GM18499 (cell line): ENCODE measurements at regions not wholly inside any gene's neighbourhood (a gene's known extent, or its start where the extent isn't known, plus 50 kb on each side); places are given as distances from the start of the nearest gene placed in this dataset.

Source experiments
- ATAC-seq: cut with Tn5 transposase; IDR thresholded peaks from one replicate; pipeline ENCODE4 v1.9.1; 2021; ENCODE audit warnings: moderate number of reproducible peaks; ENCODE audit not compliant: insufficient read depth, unreplicated experiment

- ATAC-seq: no peak
These were observed 70.3 kb upstream of the PPP2R3A start for GRCh38 chr3:135895106-135895733.

- no peak for ATAC-seq
These were observed 69.8 kb upstream of the PPP2R3A start for GRCh38 chr3:135895734-135896121.

GRCh38 chr3:135896613-135897012, 68.9 kb upstream of the PPP2R3A start:
- ATAC-seq: no peak

- no peak for ATAC-seq
These were observed 67.8 kb upstream of the PPP2R3A start for GRCh38 chr3:135897715-135898114.

- ATAC-seq: no peak
These were observed 66.8 kb upstream of the PPP2R3A start for GRCh38 chr3:135898774-135899173.

GRCh38 chr3:135905058-135905724, 60.3 kb upstream of the PPP2R3A start:
- no peak for ATAC-seq

- no peak for ATAC-seq
These were observed 57.9 kb upstream of the PPP2R3A start for GRCh38 chr3:135907422-135908165.

GRCh38 chr3:135908225-135908624, 57.3 kb upstream of the PPP2R3A start:
- no peak for ATAC-seq

GRCh38 chr3:135908737-135909136, 56.8 kb upstream of the PPP2R3A start:
- no peak for ATAC-seq

- ATAC-seq: no peak
These were observed 54.4 kb upstream of the PPP2R3A start for GRCh38 chr3:135911110-135911509.

GRCh38 chr3:135915206-135915605, 50.3 kb upstream of the PPP2R3A start:
- no peak for ATAC-seq
